ENCODE measurements at regions not wholly inside any gene's neighbourhood (a gene's known extent, or its start where the extent isn't known, plus 50 kb on each side); places are given as distances from the start of the nearest gene placed in this dataset.
"Not testable (repeated sequence)": the region's sequence is repeated elsewhere in the genome, so short reads cannot be mapped to it uniquely, and the experiment has no call there.

DNA sequence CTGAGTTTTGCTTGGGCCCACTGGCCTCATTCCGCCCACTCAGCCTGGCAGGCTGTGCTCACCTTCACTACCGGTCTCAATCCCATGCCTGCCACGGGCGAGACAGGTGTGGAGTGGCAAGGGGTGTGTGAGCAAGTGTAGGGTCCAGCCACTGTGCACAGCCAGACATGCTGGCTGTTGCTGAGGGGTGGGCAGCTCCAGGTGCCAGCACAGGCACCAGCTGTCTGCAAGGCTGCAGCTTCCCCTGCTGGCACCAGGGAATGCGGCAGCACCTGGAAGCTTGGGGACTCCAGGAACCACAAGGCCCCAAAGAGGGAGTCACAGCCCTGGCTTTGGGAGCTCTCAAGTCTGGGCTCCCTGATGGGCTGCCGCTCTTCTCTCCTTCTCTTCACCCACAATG lies 372.7 kb downstream of the CBLN4 start:
- TF ChIP-seq, protein P1, sequence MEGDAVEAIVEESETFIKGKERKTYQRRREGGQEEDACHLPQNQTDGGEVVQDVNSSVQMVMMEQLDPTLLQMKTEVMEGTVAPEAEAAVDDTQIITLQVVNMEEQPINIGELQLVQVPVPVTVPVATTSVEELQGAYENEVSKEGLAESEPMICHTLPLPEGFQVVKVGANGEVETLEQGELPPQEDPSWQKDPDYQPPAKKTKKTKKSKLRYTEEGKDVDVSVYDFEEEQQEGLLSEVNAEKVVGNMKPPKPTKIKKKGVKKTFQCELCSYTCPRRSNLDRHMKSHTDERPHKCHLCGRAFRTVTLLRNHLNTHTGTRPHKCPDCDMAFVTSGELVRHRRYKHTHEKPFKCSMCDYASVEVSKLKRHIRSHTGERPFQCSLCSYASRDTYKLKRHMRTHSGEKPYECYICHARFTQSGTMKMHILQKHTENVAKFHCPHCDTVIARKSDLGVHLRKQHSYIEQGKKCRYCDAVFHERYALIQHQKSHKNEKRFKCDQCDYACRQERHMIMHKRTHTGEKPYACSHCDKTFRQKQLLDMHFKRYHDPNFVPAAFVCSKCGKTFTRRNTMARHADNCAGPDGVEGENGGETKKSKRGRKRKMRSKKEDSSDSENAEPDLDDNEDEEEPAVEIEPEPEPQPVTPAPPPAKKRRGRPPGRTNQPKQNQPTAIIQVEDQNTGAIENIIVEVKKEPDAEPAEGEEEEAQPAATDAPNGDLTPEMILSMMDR (IDR thresholded peaks at IDR 0.05; ENCODE audit: insufficient read depth, missing control alignments): no peak
- DNase-seq (ENCODE audit: insufficient read length, low spot score) (no peak), FAIRE-seq (no peak)

GRCh38 chr20:55629143-55629542 lies 376.2 kb downstream of the CBLN4 start:
- not testable (repeated sequence) for DNase-seq (ENCODE audit: insufficient read length, low spot score); FAIRE-seq

GRCh38 chr20:55626716-55627115 lies 378.6 kb downstream of the CBLN4 start:
- FAIRE-seq: no peak
- TF ChIP-seq, protein P1 (IDR thresholded peaks at IDR 0.05; ENCODE audit: insufficient read depth, missing control alignments): no peak

DNA sequence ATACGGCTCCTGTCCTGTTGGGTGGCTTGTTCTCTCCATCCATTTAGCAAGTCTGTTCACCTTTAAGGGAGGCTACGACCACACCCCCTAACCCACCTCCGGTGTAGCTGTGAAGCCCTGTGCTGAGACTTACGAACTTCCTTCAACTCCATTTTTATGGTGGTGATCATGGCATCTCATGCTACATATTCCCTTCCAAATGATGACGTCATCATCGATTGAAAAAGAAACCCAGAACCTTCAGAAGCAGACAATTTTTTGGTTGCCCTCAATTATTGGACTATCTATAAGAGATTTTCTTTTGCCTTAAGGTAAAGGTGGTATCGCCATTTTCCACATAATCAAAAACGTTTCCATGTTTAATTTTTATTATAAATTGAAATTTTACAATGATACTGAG lies 389.0 kb downstream of the CBLN4 start:
- TF ChIP-seq, protein P1 (IDR thresholded peaks at IDR 0.05; ENCODE audit: insufficient read depth, missing control alignments): no peak
- DNase-seq (ENCODE audit: insufficient read length, low spot score): no peak
- FAIRE-seq: no peak

More at GRCh38 chr20:55626716-55627115, 378.6 kb downstream of the CBLN4 start:
- no peak for DNase-seq (ENCODE audit: insufficient read length, low spot score)

GRCh38 chr20:55615818-55616217 lies 389.5 kb downstream of the CBLN4 start:
- no peak for DNase-seq (ENCODE audit: insufficient read length, low spot score)
- TF ChIP-seq, protein P1 (IDR thresholded peaks at IDR 0.05; ENCODE audit: insufficient read depth, missing control alignments): no peak
- no peak for FAIRE-seq

GRCh38 chr20:55614220-55614757 lies 391.0 kb downstream of the CBLN4 start:
- no peak for FAIRE-seq
- TF ChIP-seq, protein P1 (IDR thresholded peaks at IDR 0.05; ENCODE audit: insufficient read depth, missing control alignments): no peak

DNA sequence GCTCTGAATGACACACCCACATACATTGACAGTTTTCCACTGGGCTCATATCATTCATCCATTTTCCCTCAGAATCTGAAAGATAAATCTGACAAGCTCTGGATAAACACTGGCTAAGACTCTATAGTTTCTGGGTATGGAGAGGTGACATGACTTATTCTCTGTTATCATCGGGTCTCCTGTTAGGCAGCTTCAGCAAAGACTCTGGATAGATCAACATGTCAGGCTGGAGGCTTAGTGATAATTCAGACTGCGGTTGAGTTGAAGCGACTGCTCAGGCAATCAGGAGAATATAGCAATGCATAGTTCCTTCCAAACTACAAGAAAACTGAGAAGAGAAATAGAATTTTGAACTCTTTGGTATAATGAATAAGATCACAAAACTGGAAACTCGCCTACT lies 394.6 kb downstream of the CBLN4 start:
- DNase-seq (ENCODE audit: insufficient read length, low spot score) (no peak), FAIRE-seq (no peak)
- TF ChIP-seq, protein P1 (IDR thresholded peaks at IDR 0.05; ENCODE audit: insufficient read depth, missing control alignments): no peak

More at GRCh38 chr20:55614220-55614757, 391.0 kb downstream of the CBLN4 start:
- DNase-seq (ENCODE audit: insufficient read length, low spot score): no peak

DNA sequence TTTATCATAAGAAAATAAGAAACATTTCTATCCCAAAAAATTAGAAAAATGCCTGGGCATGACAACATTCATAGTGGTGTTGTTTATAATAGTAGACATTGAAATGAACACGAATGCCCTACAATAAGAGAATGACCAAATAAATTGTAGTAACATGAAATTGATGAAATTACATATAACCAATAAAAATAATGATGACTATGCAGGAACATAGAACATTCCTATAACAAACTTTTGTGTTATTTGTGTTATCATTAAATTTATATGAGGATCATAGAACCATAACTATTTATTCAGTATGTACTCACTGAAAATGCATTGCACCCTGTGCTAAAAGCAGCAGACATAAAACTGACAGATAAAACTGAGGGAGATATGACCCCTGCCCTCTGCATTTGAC lies 399.7 kb downstream of the CBLN4 start:
- no peak for DNase-seq (ENCODE audit: insufficient read length, low spot score)
- TF ChIP-seq, protein P1 (IDR thresholded peaks at IDR 0.05; ENCODE audit: insufficient read depth, missing control alignments): no peak
- FAIRE-seq: no peak

Measured in D721Med (cell line).